Activated CD8-positive, alpha-beta T cell treated with anti-CD3 and anti-CD28 coated beads for 36 hours (primary cell): ENCODE measurements at regions not wholly inside any gene's neighbourhood (a gene's known extent, or its start where the extent isn't known, plus 50 kb on each side); places are given as distances from the start of the nearest gene placed in this dataset.
A peak's percentile ranks its signal among the peaks of the same experiment; 100 is the strongest.

Experiments used
- ATAC-seq: fragments of 200-7000 bp; cut with Tn5 transposase; one replicate; pipeline ENCODE4 v1.10.0; 2021; ENCODE audit warnings: mild to moderate bottlenecking, moderate library complexity
- CTCF ChIA-PET: fragments of 350-600 bp; sonication (Branson Sonifier 250); formaldehyde crosslinking; loops from one replicate; lab custom pipeline; 2021; ENCODE audit warnings: antibody characterized with exemption; lab: Charles Lee
- POLR2A ChIA-PET: fragments of 350-600 bp; sonication (Branson Sonifier 250); formaldehyde crosslinking; loops from one replicate; lab custom pipeline; 2021; ENCODE audit warnings: antibody characterized with exemption; lab: Charles Lee
- DNase-seq: peaks from one replicate; pipeline ENCODE4 v3.0.0-alpha.2; 2020
- H3K27ac Mint-ChIP-seq: one replicate; pipeline ENCODE4 v1.8.0; 2021; ENCODE audit warnings: mild to moderate bottlenecking, mixed read lengths
- H3K27me3 Mint-ChIP-seq: one replicate; pipeline ENCODE4 v1.8.0; 2021; ENCODE audit warnings: mixed read lengths
- H3K36me3 Mint-ChIP-seq: one replicate; pipeline ENCODE4 v1.8.0; 2021; ENCODE audit warnings: low read depth, mixed read lengths
- H3K4me1 Mint-ChIP-seq: one replicate; pipeline ENCODE4 v1.8.0; 2021; ENCODE audit warnings: low read depth, mixed read lengths
- H3K4me3 Mint-ChIP-seq: one replicate; pipeline ENCODE4 v1.8.0; 2021; ENCODE audit warnings: mild to moderate bottlenecking, moderate library complexity, mixed read lengths
- H3K9me3 Mint-ChIP-seq: one replicate; pipeline ENCODE4 v1.8.0; 2021; ENCODE audit warnings: mixed read lengths
- intact Hi-C: fragments of 100-400 bp; cut with micrococcal nuclease; formaldehyde crosslinking; loops from one replicate; pipeline ENCODE4 v1.10.0; 2022
- TF ChIP-seq, protein P1 (sequence below): fragments of 200-600 bp; IDR thresholded peaks from one replicate; pipeline ENCODE4 v1.8.0; 2022; ENCODE audit warnings: antibody characterized with exemption, mild to moderate bottlenecking

DNA sequence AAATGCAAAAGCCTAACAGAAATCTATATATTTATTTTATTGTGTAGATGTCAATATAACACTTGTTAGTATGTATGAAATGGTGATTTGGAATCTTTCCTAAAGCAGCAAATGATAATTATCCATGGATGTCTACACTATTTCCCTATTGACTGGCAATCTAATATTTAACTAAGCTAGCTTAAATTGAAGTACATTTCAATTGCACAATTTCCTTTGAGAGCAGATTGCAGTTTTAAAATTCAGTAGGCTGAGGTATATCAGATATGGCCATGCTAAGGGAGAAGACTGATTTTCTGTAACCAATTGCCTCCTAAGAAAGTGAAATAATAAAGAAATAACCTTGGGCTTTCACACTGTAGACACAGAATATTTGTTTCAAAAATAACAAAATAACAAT is 90.1 kb upstream of the KCNJ3 start:
- ChIA-PET POLR2A (no interaction called here), CTCF (no interaction called here)
- TF ChIP-seq, protein P1, sequence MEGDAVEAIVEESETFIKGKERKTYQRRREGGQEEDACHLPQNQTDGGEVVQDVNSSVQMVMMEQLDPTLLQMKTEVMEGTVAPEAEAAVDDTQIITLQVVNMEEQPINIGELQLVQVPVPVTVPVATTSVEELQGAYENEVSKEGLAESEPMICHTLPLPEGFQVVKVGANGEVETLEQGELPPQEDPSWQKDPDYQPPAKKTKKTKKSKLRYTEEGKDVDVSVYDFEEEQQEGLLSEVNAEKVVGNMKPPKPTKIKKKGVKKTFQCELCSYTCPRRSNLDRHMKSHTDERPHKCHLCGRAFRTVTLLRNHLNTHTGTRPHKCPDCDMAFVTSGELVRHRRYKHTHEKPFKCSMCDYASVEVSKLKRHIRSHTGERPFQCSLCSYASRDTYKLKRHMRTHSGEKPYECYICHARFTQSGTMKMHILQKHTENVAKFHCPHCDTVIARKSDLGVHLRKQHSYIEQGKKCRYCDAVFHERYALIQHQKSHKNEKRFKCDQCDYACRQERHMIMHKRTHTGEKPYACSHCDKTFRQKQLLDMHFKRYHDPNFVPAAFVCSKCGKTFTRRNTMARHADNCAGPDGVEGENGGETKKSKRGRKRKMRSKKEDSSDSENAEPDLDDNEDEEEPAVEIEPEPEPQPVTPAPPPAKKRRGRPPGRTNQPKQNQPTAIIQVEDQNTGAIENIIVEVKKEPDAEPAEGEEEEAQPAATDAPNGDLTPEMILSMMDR, result no peak
- no peak for ATAC-seq
- Mint-ChIP-seq H3K4me1 (no peaks in the 10 kb centered on the region), H3K27me3 (no peaks in the 10 kb centered on the region), H3K36me3 (no peaks in the 10 kb centered on the region), H3K9me3 (no peaks in the 10 kb centered on the region), H3K4me3 (no peak overlapping the region), H3K27ac (no peak overlapping the region)
- DNase-seq, result no peak
- intact Hi-C loops, result no loop called here

DNA sequence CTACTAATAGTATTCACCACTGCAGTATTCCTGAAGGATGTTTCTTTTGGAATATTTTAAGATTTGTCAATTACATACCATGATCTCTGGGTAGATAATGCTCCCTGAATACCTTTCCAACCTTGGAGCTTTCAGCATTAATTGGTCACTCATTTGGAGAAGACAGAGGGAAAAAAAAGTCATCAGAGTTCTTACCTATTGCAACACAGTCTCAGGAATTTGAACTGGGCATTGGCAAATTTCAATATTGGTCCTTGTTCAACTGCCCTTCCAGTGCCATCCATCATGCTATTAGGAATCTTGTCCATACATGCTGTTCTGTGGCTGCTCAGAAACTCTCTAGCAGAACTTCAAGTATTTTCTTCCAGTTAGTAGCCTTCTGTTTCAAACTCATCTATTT is 83.6 kb upstream of the KCNJ3 start:
- Mint-ChIP-seq H3K36me3 (no peaks in the 10 kb centered on the region), H3K27ac (no peak overlapping the region), H3K27me3 (no peaks in the 10 kb centered on the region), H3K4me3 (no peak overlapping the region), H3K9me3 (no peaks in the 10 kb centered on the region), H3K4me1 (no peaks in the 10 kb centered on the region)
- no peak for DNase-seq
- no peak for ATAC-seq
- ChIA-PET CTCF (no interaction called here), POLR2A (no interaction called here)
- intact Hi-C loops, result no loop called here
- TF ChIP-seq, protein P1, result no peak

DNA sequence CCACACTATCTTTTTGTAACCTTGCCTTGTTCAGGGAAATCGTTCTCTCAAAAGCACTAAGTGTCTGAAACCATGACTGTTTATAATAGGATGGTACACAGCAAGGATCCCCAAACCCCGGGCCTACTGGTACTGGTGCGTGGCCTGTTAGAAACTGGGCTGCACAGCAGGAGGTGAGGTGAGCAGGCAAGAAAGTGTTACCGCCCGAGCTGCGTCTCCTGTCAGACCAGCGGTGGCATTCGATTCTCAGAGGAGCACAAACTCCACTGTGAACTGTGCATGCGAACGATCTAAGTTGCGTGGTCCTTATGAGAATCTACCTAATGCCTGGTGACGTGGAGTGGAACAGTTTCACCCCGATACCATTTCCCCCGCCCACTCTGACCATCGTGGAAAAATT is 81.8 kb upstream of the KCNJ3 start:
- ATAC-seq (no peak), DNase-seq (no peak)
- Mint-ChIP-seq H3K9me3 (no peaks in the 10 kb centered on the region), H3K36me3 (no peaks in the 10 kb centered on the region), H3K27ac (no peak overlapping the region), H3K27me3 (no peaks in the 10 kb centered on the region), H3K4me1 (no peaks in the 10 kb centered on the region), H3K4me3 (no peak overlapping the region)
- ChIA-PET CTCF (no interaction called here), POLR2A (no interaction called here)
- TF ChIP-seq, protein P1, result no peak
- intact Hi-C loops, result no loop called here

DNA sequence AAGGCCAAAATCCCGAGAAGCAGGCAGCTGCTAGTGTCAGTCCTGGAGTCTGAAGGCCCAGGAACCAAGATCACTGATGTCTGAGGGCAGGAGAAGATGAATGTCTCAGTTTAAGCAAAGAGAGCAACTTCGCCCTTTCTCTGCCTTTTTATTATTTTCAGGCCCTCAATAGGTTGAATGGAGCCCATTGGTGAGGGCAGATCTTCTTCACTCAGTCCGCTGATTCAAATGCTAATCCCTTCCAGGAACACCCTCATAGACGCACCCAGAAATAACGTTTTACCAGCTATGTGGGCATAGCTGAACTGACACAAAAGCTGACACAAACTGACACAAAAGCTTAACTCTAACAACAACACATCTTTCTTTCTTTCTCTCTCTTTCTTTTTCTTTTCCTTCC is 78.0 kb upstream of the KCNJ3 start:
- Mint-ChIP-seq H3K4me3 (no peak overlapping the region), H3K9me3 (no peaks in the 10 kb centered on the region), H3K4me1 (no peaks in the 10 kb centered on the region), H3K27me3 (no peaks in the 10 kb centered on the region), H3K36me3 (no peaks in the 10 kb centered on the region), H3K27ac (no peak overlapping the region)
- CTCF ChIA-PET, result no interaction called here
- intact Hi-C loops, result no loop called here
- ATAC-seq (no peak), DNase-seq (no peak)
- POLR2A ChIA-PET, result no interaction called here
- TF ChIP-seq, protein P1, result no peak

DNA sequence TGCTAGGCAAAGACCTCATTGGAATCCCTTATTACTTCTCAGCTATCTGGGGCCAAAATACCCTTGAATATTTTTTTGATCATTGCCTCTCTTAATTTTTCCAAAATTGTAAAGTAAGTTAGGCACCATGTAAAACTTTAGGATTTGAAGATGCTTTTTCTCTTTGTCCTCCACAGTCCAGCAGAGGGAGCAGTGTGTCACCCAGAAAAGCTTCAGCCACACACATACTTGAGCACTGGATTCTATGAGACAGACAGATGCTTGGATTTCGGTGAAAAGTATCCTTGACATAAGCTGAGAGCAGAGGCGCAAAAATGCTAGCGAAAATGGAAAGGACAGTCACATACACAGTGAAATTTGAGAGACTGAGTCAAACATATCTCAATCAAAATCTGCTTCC is 74.7 kb upstream of the KCNJ3 start:
- no peaks in the 10 kb centered on the region for H3K4me1 Mint-ChIP-seq
- H3K4me3 Mint-ChIP-seq, result no peak overlapping the region
- no peaks in the 10 kb centered on the region for H3K27me3 Mint-ChIP-seq
- POLR2A ChIA-PET, result no interaction called here
- no peaks in the 10 kb centered on the region for H3K9me3 Mint-ChIP-seq
- H3K36me3 Mint-ChIP-seq, result no peaks in the 10 kb centered on the region
- TF ChIP-seq, protein P1, result no peak
- intact Hi-C loops, result no loop called here
- DNase-seq (peak; percentile 5), ATAC-seq (no peak)
- no peak overlapping the region for H3K27ac Mint-ChIP-seq
- CTCF ChIA-PET, result interaction anchor here (2.1 kb wide), 1 partner anchor 49 kb away, joined by 5 read pairs; no protein-coding TSS in a partner anchor
